ENCODE measurements at regions not wholly inside any gene's neighbourhood (a gene's known extent, or its start where the extent isn't known, plus 50 kb on each side); places are given as distances from the start of the nearest gene placed in this dataset.

- no peak overlapping the region for H3K4me3 ChIP-seq (replicated peaks in 1 of 2; ENCODE audit: low read depth in 2 of 2, low read length in 2 of 2)
- TF ChIP-seq, protein P1, sequence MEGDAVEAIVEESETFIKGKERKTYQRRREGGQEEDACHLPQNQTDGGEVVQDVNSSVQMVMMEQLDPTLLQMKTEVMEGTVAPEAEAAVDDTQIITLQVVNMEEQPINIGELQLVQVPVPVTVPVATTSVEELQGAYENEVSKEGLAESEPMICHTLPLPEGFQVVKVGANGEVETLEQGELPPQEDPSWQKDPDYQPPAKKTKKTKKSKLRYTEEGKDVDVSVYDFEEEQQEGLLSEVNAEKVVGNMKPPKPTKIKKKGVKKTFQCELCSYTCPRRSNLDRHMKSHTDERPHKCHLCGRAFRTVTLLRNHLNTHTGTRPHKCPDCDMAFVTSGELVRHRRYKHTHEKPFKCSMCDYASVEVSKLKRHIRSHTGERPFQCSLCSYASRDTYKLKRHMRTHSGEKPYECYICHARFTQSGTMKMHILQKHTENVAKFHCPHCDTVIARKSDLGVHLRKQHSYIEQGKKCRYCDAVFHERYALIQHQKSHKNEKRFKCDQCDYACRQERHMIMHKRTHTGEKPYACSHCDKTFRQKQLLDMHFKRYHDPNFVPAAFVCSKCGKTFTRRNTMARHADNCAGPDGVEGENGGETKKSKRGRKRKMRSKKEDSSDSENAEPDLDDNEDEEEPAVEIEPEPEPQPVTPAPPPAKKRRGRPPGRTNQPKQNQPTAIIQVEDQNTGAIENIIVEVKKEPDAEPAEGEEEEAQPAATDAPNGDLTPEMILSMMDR (IDR thresholded peaks at IDR 0.05; ENCODE audit: low read depth, low read length) = no peak
- no peak for DNase-seq (ENCODE audit: low read depth in 2 of 2)
Observed at GRCh38 chr5:3432135-3432534, 163.5 kb upstream of the IRX1 start.

- H3K4me3 ChIP-seq (replicated peaks in 1 of 2; ENCODE audit: low read depth in 2 of 2, low read length in 2 of 2) = no peak overlapping the region
- no peak for DNase-seq (ENCODE audit: low read depth in 2 of 2)
- TF ChIP-seq, protein P1 (IDR thresholded peaks at IDR 0.05; ENCODE audit: low read depth, low read length) = no peak
Observed at GRCh38 chr5:3430691-3431090, 164.9 kb upstream of the IRX1 start.

DNA sequence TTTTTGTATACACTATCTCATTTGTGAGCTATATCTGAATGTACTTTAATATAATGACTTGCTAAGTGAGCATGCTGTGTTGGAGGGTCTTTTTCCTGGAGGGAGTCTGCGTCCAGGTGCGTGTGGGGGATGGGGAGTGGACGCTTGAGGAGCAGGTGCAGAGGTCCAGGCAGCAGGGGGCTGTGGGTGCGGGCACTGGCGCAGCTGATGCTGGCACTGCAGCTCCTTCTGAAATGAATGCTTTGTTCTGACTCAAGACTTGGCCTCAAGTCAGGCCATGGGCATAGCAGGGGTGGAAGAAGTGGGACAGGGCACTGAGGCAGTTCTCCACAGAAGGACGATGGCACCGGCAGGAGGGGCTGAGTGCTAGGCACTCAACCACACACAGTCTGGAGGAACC is 165.7 kb upstream of the IRX1 start:
- TF ChIP-seq, protein P1 (IDR thresholded peaks at IDR 0.05; ENCODE audit: low read depth, low read length) = no peak
- no peak for DNase-seq (ENCODE audit: low read depth in 2 of 2)
- H3K4me3 ChIP-seq (replicated peaks in 1 of 2; ENCODE audit: low read depth in 2 of 2, low read length in 2 of 2) = no peak overlapping the region

- TF ChIP-seq, protein P1 (IDR thresholded peaks at IDR 0.05; ENCODE audit: low read depth, low read length) = no peak
- H3K4me3 ChIP-seq (replicated peaks in 1 of 2; ENCODE audit: low read depth in 2 of 2, low read length in 2 of 2) = no peak overlapping the region
- no peak for DNase-seq (ENCODE audit: low read depth in 2 of 2)
Observed at GRCh38 chr5:3428334-3428733, 167.3 kb upstream of the IRX1 start.

GRCh38 chr5:3424946-3425345 is 170.7 kb upstream of the IRX1 start:
- no peak overlapping the region for H3K4me3 ChIP-seq (replicated peaks in 1 of 2; ENCODE audit: low read depth in 2 of 2, low read length in 2 of 2)
- DNase-seq (ENCODE audit: low read depth in 2 of 2) = no peak
- TF ChIP-seq, protein P1 (IDR thresholded peaks at IDR 0.05; ENCODE audit: low read depth, low read length) = no peak

GRCh38 chr5:3417376-3417943 is 178.2 kb upstream of the IRX1 start:
- H3K4me3 ChIP-seq (replicated peaks in 1 of 2; ENCODE audit: low read depth in 2 of 2, low read length in 2 of 2) = no peak overlapping the region
- DNase-seq (ENCODE audit: low read depth in 2 of 2) = no peak
- TF ChIP-seq, protein P1 (IDR thresholded peaks at IDR 0.05; ENCODE audit: low read depth, low read length) = no peak

GRCh38 chr5:3414371-3414770 is 181.3 kb upstream of the IRX1 start:
- TF ChIP-seq, protein P1 (IDR thresholded peaks at IDR 0.05; ENCODE audit: low read depth, low read length) = no peak
- no peak for DNase-seq (ENCODE audit: low read depth in 2 of 2)
- H3K4me3 ChIP-seq (replicated peaks in 1 of 2; ENCODE audit: low read depth in 2 of 2, low read length in 2 of 2) = no peak overlapping the region

Measured in cardiac fibroblast (primary cell).